ENCODE measurements at regions not wholly inside any gene's neighbourhood (a gene's known extent, or its start where the extent isn't known, plus 50 kb on each side); places are given as distances from the start of the nearest gene placed in this dataset.

DNA sequence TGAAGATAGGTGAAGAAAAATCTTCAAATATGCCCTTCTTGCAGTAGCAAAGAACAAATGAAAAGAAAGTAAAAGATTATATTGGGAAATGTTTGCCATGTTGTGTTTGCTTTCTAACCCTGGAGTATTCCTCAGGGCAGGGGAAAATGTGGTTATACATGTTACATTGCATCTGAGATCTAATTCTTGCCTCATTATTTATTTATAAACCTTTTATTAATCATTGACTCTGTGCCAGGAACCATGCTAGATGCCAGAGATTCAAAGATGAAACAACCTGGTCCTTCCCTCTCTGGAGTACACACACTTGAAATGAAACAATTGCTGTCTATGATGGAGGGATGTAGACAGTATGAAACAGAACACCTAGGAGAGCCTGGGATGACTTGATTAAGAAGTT, 128.1 kb upstream of the HMGA2 start:
- Histone ChIP-seq H3K27me3 (ENCODE audit: control insufficient read depth, insufficient read depth, low read length) (no peaks in the 10 kb centered on the region), H3K4me1 (ENCODE audit: control insufficient read depth, low read depth, low read length) (no peaks in the 10 kb centered on the region), H3K9ac (ENCODE audit: low read length) (no peak overlapping the region), H3K27ac (ENCODE audit: low read length) (no peak overlapping the region), H3K36me3 (ENCODE audit: control insufficient read depth, low read depth, low read length) (no peaks in the 10 kb centered on the region), H3K9me3 (ENCODE audit: control insufficient read depth, low read depth, low read length) (no peaks in the 10 kb centered on the region), H3K4me3 (ENCODE audit: low read length) (no peak overlapping the region)

DNA sequence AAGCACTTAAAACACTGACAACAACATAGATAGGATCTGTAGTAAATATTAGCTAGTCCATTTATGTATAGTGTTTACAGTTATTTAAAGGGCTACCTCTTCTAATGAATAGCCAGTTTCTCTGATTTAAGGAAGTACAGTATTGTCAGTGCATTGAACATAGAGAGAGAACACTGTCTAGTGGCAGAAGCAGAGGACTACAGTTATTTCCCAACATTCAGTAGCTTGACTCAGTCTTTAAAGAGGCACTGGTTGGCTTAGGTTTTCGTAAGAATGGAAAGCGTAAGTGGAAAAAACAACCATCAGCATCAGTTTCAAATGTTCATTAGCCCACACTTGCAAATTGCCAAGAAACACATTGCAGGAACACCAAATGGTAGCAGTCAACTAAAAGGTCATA, 125.0 kb upstream of the HMGA2 start:
- Histone ChIP-seq H3K4me1 (ENCODE audit: control insufficient read depth, low read depth, low read length) (no peaks in the 10 kb centered on the region), H3K4me3 (ENCODE audit: low read length) (no peak overlapping the region), H3K9me3 (ENCODE audit: control insufficient read depth, low read depth, low read length) (no peaks in the 10 kb centered on the region), H3K9ac (ENCODE audit: low read length) (no peak overlapping the region), H3K27me3 (ENCODE audit: control insufficient read depth, insufficient read depth, low read length) (no peaks in the 10 kb centered on the region), H3K36me3 (ENCODE audit: control insufficient read depth, low read depth, low read length) (no peaks in the 10 kb centered on the region), H3K27ac (ENCODE audit: low read length) (no peak overlapping the region)

DNA sequence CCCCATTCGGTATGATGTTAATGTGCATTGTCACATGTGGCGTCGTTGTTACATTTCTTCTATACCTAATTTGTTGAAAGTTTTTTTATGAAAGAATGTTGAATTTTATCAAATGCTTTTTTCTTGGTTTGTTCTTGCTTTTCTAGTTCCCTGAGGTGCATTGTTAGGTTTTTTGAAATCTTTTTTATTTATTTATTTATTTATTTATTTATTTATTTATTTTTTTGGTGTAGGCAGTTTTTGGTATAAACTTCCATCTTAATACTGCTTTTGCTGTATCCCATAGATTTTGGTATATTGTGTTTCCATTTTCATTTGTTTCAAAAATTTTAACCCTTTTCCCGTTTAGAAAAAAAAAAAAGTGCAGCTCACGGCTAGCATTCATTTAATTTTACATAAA, 121.1 kb upstream of the HMGA2 start:
- Histone ChIP-seq H3K9me3 (ENCODE audit: control insufficient read depth, low read depth, low read length) (peaks cover 11% of the 10 kb centered on the region), H3K27me3 (ENCODE audit: control insufficient read depth, insufficient read depth, low read length) (no peaks in the 10 kb centered on the region), H3K9ac (ENCODE audit: low read length) (no peak overlapping the region), H3K36me3 (ENCODE audit: control insufficient read depth, low read depth, low read length) (no peaks in the 10 kb centered on the region), H3K4me3 (ENCODE audit: low read length) (no peak overlapping the region), H3K4me1 (ENCODE audit: control insufficient read depth, low read depth, low read length) (no peaks in the 10 kb centered on the region), H3K27ac (ENCODE audit: low read length) (no peak overlapping the region)

DNA sequence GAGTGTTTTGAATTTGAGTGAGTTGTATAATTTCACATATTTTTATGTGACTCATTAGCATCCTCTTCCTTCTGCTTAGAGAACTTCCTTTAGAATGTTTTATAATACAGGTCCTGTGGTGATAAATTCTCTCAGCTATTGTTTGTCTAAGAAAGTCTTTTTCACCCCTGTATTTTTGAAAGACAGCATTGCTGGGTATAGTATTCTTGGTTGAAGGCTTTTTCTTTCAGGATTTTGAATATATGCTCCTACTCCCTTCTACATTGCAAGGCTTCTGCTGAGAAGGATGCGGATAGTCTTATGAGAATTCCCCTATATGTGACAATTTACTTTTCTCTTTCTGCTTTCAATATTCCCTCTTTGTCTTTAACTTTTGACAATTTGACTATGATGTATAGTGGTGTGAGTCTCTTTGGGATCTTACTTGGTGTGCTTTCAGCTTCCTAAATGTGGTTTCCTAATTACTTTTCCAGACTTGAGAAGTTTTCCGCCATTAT, 118.9 kb upstream of the HMGA2 start:
- Histone ChIP-seq H3K9me3 (ENCODE audit: control insufficient read depth, low read depth, low read length) (peaks cover 11% of the 10 kb centered on the region), H3K27me3 (ENCODE audit: control insufficient read depth, insufficient read depth, low read length) (no peaks in the 10 kb centered on the region), H3K27ac (ENCODE audit: low read length) (no peak overlapping the region), H3K4me3 (ENCODE audit: low read length) (no peak overlapping the region), H3K36me3 (ENCODE audit: control insufficient read depth, low read depth, low read length) (no peaks in the 10 kb centered on the region), H3K4me1 (ENCODE audit: control insufficient read depth, low read depth, low read length) (no peaks in the 10 kb centered on the region), H3K9ac (ENCODE audit: low read length) (no peak overlapping the region)

DNA sequence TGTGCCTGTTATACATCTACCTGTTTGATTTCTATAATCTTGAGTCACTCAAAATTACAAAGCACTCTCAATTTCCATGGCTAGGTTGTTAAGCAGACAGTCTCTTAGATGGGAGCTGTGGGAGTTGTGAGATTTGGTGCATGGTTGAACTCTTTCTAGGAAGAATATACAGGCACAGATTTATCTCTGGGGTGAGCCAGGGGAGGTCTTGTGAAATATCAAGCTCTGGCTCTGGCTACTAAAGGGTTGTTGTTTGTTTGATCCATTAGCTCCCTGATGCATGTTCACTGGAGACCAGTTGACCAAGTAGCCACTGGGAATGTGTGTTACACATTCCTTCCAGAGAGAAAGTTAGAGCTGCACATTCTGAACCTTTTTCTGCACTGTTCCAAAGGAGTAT, 117.2 kb upstream of the HMGA2 start:
- Histone ChIP-seq H3K4me1 (ENCODE audit: control insufficient read depth, low read depth, low read length) (no peaks in the 10 kb centered on the region), H3K36me3 (ENCODE audit: control insufficient read depth, low read depth, low read length) (no peaks in the 10 kb centered on the region), H3K27me3 (ENCODE audit: control insufficient read depth, insufficient read depth, low read length) (no peaks in the 10 kb centered on the region), H3K9ac (ENCODE audit: low read length) (no peak overlapping the region), H3K9me3 (ENCODE audit: control insufficient read depth, low read depth, low read length) (peaks cover 11% of the 10 kb centered on the region), H3K27ac (ENCODE audit: low read length) (no peak overlapping the region), H3K4me3 (ENCODE audit: low read length) (no peak overlapping the region)

DNA sequence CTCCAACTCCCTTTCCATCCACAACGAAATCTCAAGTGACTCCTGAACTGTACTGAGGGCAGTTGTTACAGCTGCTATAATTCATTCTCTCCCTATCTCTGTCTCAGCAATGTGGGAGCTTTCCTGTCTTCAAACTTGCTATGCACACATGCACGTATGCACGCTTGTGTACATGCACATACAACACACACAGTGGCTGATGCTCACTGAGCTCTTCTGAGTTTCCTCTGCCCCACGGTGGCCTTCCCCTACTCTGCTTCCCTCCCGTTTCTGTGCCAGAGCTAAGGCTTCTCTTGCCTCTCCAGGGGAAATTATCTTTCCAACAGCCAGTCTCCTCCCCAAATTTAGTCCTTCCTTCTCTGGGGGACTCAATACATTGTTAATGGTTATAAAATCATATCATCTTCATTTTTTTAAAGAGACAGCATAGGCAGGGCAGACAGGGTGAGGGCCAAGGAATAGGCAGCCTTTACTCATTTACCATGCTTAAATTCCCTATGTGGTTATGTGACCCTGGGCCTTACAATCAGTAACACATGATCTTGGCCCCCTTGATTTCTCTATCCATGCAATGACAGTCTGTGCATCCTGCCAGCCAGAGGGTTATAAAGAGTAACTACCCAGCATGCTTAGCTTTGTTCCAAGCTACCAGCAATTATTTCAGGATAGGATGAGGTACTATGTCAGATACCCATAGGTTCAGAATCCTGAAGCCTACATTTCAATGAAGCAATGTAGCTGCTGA, 111.9 kb upstream of the HMGA2 start:
- Histone ChIP-seq H3K27me3 (ENCODE audit: control insufficient read depth, insufficient read depth, low read length) (no peaks in the 10 kb centered on the region), H3K9me3 (ENCODE audit: control insufficient read depth, low read depth, low read length) (no peaks in the 10 kb centered on the region), H3K36me3 (ENCODE audit: control insufficient read depth, low read depth, low read length) (no peaks in the 10 kb centered on the region), H3K4me1 (ENCODE audit: control insufficient read depth, low read depth, low read length) (no peaks in the 10 kb centered on the region), H3K27ac (ENCODE audit: low read length) (no peak overlapping the region), H3K9ac (ENCODE audit: low read length) (no peak overlapping the region), H3K4me3 (ENCODE audit: low read length) (no peak overlapping the region)

DNA sequence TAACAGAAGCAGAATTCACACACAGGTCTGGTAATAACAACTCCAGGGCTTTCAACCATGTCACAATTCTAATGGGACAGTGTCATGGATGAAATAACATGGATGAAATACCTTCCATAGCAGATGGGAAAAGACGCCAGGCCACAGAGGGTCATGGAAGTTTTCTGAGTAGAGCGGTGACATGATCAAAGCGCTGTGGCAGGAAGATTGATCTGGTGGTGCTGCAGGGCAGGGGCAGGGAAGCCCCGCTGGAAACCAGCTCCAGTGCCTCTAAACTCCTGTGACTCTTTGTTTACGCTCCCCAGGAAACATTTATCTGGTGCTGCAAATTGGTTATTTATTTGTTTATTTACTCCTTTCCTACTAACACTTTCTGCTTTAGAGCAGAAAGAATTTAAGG, 108.3 kb upstream of the HMGA2 start:
- H3K36me3 ChIP-seq (ENCODE audit: control insufficient read depth, low read depth, low read length), result no peaks in the 10 kb centered on the region
- no peaks in the 10 kb centered on the region for H3K27me3 ChIP-seq (ENCODE audit: control insufficient read depth, insufficient read depth, low read length)
- no peak overlapping the region for H3K9ac ChIP-seq (ENCODE audit: low read length)
- H3K9me3 ChIP-seq (ENCODE audit: control insufficient read depth, low read depth, low read length), result no peaks in the 10 kb centered on the region
- no peak overlapping the region for H3K4me3 ChIP-seq (ENCODE audit: low read length)
- H3K27ac ChIP-seq (ENCODE audit: low read length), result no peak overlapping the region
- H3K4me1 ChIP-seq (ENCODE audit: control insufficient read depth, low read depth, low read length), result no peaks in the 10 kb centered on the region

DNA sequence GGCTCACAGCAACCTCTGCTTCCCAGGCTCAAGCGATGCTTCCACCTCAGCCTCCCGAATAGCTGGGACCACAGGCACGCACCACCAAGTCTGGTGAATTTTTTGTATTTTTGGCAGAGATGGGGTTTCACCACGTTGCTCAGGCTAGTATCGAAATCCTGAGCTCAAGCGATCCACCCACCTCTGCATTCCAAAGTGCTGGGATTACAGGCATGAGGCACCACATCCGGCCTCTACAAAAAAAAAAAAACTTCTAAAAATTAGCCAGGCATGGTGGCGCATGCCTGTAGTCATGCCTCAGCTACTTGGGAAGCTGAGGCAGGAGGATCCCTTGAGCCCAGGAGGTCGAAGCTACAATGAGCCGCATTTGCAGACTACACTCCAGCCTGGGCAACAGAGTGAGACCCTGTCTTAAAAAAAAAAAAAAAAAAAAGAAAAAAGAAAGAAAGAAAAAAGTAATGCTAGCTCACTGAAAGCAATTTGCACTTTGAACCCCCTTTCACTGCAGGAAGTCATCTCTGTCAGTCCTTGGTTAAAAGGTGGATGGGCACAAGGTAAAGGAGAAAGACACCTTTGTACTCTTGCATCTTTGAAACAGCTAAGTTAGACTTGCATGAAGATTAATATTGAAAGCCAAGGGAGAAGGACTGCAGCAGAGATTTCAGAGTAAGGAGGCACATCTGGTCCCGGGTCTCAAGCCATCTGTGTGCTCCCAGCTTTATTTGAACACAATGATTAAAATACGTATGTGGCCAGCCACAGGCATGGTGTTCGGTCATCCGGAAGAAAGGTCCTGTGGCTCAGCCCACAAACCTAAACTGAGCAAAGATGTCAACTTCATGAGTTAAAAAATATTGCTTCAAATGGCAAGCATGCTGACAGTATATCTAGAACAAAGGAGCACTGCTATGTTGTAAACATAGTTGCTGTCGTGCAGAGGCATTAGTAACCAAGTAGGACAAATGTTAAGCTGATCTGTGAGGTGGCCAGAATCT, 103.8 kb upstream of the HMGA2 start:
- no peak overlapping the region for H3K9ac ChIP-seq (ENCODE audit: low read length)
- no peak overlapping the region for H3K4me3 ChIP-seq (ENCODE audit: low read length)
- no peaks in the 10 kb centered on the region for H3K36me3 ChIP-seq (ENCODE audit: control insufficient read depth, low read depth, low read length)
- no peak overlapping the region for H3K27ac ChIP-seq (ENCODE audit: low read length)
- no peaks in the 10 kb centered on the region for H3K9me3 ChIP-seq (ENCODE audit: control insufficient read depth, low read depth, low read length)
- no peaks in the 10 kb centered on the region for H3K27me3 ChIP-seq (ENCODE audit: control insufficient read depth, insufficient read depth, low read length)
- no peaks in the 10 kb centered on the region for H3K4me1 ChIP-seq (ENCODE audit: control insufficient read depth, low read depth, low read length)

DNA sequence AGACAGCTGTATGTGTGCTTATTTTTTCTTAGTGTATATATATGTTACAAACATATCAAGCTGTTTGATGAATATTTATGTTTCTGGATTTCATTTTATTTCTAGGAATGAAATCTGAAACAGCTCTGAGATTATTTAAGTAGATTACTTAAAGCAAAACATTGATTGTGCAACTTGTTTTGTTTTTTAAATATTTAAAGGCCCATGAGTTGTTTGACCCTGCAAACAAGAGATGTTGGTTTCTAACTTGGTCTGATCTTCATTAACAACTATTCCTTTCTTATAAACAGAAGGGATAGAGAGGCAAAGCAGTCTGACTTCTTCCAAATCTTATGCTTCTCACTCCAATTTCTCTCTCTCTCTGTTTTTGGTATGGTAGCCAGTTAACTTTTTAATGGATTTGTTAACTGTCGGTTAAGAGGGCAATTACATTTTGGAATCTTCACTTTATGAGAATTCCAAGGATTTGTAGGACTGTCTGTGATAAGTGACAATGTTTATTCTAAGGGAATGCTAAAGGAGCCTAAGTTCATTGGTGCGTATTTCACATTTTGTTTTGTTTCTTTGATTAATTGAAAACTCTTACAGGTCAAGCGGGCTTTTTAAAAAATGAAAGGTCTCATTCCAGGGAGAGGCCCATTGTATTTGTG, 102.6 kb upstream of the HMGA2 start:
- Histone ChIP-seq H3K4me1 (ENCODE audit: control insufficient read depth, low read depth, low read length) (no peaks in the 10 kb centered on the region), H3K9ac (ENCODE audit: low read length) (no peak overlapping the region), H3K36me3 (ENCODE audit: control insufficient read depth, low read depth, low read length) (no peaks in the 10 kb centered on the region), H3K27me3 (ENCODE audit: control insufficient read depth, insufficient read depth, low read length) (no peaks in the 10 kb centered on the region), H3K27ac (ENCODE audit: low read length) (no peak overlapping the region), H3K4me3 (ENCODE audit: low read length) (no peak overlapping the region), H3K9me3 (ENCODE audit: control insufficient read depth, low read depth, low read length) (no peaks in the 10 kb centered on the region)

DNA sequence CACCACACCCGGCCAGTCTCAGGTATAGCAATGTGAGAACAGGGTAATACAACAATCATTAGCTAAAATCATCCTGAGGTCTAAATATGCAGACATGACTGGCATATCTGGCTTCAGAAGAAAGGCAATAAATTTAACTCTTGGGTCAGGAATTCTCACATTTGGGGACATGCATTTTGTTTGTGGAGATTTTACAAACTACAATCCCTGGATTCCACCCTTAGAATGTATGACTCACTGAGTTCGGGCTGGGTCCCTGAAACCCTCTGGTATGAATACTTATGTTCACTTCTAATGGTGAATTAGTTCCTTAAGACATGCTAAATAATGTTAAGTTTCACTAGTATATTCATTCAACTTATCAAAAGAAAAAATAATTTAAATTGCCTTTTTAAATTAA, 98.9 kb upstream of the HMGA2 start:
- Histone ChIP-seq H3K36me3 (ENCODE audit: control insufficient read depth, low read depth, low read length) (no peaks in the 10 kb centered on the region), H3K27me3 (ENCODE audit: control insufficient read depth, insufficient read depth, low read length) (peaks cover 30% of the 10 kb centered on the region), H3K9me3 (ENCODE audit: control insufficient read depth, low read depth, low read length) (no peaks in the 10 kb centered on the region), H3K4me1 (ENCODE audit: control insufficient read depth, low read depth, low read length) (peaks cover 5% of the 10 kb centered on the region), H3K27ac (ENCODE audit: low read length) (no peak overlapping the region), H3K9ac (ENCODE audit: low read length) (no peak overlapping the region), H3K4me3 (ENCODE audit: low read length) (no peak overlapping the region)

DNA sequence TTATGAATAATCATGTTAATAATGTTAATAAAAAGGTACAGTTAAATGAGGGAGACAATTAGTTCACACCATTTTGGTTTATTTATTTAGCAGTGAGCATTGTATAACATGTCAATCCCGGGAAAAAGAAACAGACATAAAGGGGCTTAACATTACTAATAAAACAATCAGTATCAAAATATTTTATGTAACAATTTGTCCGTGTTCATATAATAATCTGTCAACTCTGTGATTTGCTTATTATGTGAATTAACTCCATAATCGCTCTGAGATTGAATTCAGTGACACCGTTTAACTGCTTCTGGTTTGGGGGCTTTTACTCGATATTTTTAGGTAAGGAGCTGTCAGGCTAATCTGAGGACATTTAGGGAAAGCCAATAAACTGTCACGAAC, 95.8 kb upstream of the HMGA2 start:
- H3K36me3 ChIP-seq (ENCODE audit: control insufficient read depth, low read depth, low read length), result no peaks in the 10 kb centered on the region
- no peaks in the 10 kb centered on the region for H3K9me3 ChIP-seq (ENCODE audit: control insufficient read depth, low read depth, low read length)
- no peak overlapping the region for H3K27ac ChIP-seq (ENCODE audit: low read length)
- H3K4me1 ChIP-seq (ENCODE audit: control insufficient read depth, low read depth, low read length), result peaks cover 5% of the 10 kb centered on the region
- peaks cover 43% of the 10 kb centered on the region for H3K27me3 ChIP-seq (ENCODE audit: control insufficient read depth, insufficient read depth, low read length)
- H3K9ac ChIP-seq (ENCODE audit: low read length), result peak overlapping the region; percentile 42
- peak overlapping the region; percentile 62 for H3K4me3 ChIP-seq (ENCODE audit: low read length)
